ENCODE measurements at regions not wholly inside any gene's neighbourhood (a gene's known extent, or its start where the extent isn't known, plus 50 kb on each side); places are given as distances from the start of the nearest gene placed in this dataset.

- no peak overlapping the region for H3K27ac ChIP-seq
- TF ChIP-seq CTCF (conservative IDR thresholded peaks at IDR 0.05) = no peak
- TF ChIP-seq ZFX (IDR thresholded peaks at IDR 0.05) = no peak
These were observed 383.0 kb upstream of the SLITRK1 start for GRCh38 chr13:84265257-84265764.

- H3K27ac ChIP-seq = no peak overlapping the region
- TF ChIP-seq ZFX (IDR thresholded peaks at IDR 0.05) = no peak
- TF ChIP-seq CTCF (conservative IDR thresholded peaks at IDR 0.05) = no peak
These were observed 381.2 kb upstream of the SLITRK1 start for GRCh38 chr13:84263354-84264069.

- TF ChIP-seq ZFX (IDR thresholded peaks at IDR 0.05) (no peak), CTCF (conservative IDR thresholded peaks at IDR 0.05) (no peak)
- no peak overlapping the region for H3K27ac ChIP-seq
These were observed 373.0 kb upstream of the SLITRK1 start for GRCh38 chr13:84255226-84255797.

GRCh38 chr13:84249463-84249862 lies 367.2 kb upstream of the SLITRK1 start:
- TF ChIP-seq CTCF (conservative IDR thresholded peaks at IDR 0.05) = no peak
- TF ChIP-seq ZFX (IDR thresholded peaks at IDR 0.05) = no peak

GRCh38 chr13:84243340-84243739 lies 361.1 kb upstream of the SLITRK1 start:
- H3K27ac ChIP-seq = no peak overlapping the region
- TF ChIP-seq ZFX (IDR thresholded peaks at IDR 0.05) (no peak), CTCF (conservative IDR thresholded peaks at IDR 0.05) (no peak)

More at GRCh38 chr13:84249463-84249862, 367.2 kb upstream of the SLITRK1 start:
- no peak overlapping the region for H3K27ac ChIP-seq

GRCh38 chr13:84239032-84239431 lies 356.8 kb upstream of the SLITRK1 start:
- no peak overlapping the region for H3K27ac ChIP-seq
- TF ChIP-seq ZFX (IDR thresholded peaks at IDR 0.05) (no peak), CTCF (conservative IDR thresholded peaks at IDR 0.05) (no peak)

GRCh38 chr13:84238381-84238780 lies 356.1 kb upstream of the SLITRK1 start:
- TF ChIP-seq ZFX (IDR thresholded peaks at IDR 0.05) = no peak
- TF ChIP-seq CTCF (conservative IDR thresholded peaks at IDR 0.05) = no peak

More at GRCh38 chr13:84238381-84238780, 356.1 kb upstream of the SLITRK1 start:
- H3K27ac ChIP-seq = no peak overlapping the region
